GM12875 (cell line): ENCODE measurements at regions not wholly inside any gene's neighbourhood (a gene's known extent, or its start where the extent isn't known, plus 50 kb on each side); places are given as distances from the start of the nearest gene placed in this dataset.

Experiments used
- H3K4me3 ChIP-seq: one replicate; pipeline ENCODE4 v1.5.1; 2011; ENCODE audit warnings: low read depth, low read length, control low read depth
- TF ChIP-seq, protein P1 (sequence below): IDR thresholded peaks from 2 replicates; pipeline ENCODE4 v1.5.1; 2011; ENCODE audit warnings: low read depth, mild to moderate bottlenecking, control low read depth, inconsistent platforms, low read length, moderate library complexity, borderline replicate concordance; ENCODE audit not compliant: insufficient read depth

GRCh38 chr6:141251286-141251685, 881.4 kb upstream of the GJE1 start:
- TF ChIP-seq, protein P1, sequence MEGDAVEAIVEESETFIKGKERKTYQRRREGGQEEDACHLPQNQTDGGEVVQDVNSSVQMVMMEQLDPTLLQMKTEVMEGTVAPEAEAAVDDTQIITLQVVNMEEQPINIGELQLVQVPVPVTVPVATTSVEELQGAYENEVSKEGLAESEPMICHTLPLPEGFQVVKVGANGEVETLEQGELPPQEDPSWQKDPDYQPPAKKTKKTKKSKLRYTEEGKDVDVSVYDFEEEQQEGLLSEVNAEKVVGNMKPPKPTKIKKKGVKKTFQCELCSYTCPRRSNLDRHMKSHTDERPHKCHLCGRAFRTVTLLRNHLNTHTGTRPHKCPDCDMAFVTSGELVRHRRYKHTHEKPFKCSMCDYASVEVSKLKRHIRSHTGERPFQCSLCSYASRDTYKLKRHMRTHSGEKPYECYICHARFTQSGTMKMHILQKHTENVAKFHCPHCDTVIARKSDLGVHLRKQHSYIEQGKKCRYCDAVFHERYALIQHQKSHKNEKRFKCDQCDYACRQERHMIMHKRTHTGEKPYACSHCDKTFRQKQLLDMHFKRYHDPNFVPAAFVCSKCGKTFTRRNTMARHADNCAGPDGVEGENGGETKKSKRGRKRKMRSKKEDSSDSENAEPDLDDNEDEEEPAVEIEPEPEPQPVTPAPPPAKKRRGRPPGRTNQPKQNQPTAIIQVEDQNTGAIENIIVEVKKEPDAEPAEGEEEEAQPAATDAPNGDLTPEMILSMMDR: no peak
- no peak overlapping the region for H3K4me3 ChIP-seq

- no peak overlapping the region for H3K4me3 ChIP-seq
- TF ChIP-seq, protein P1: no peak
These were observed 884.5 kb upstream of the GJE1 start for GRCh38 chr6:141248021-141248799.

GRCh38 chr6:141244366-141244765, 888.4 kb upstream of the GJE1 start:
- no peak overlapping the region for H3K4me3 ChIP-seq
- TF ChIP-seq, protein P1: no peak

DNA sequence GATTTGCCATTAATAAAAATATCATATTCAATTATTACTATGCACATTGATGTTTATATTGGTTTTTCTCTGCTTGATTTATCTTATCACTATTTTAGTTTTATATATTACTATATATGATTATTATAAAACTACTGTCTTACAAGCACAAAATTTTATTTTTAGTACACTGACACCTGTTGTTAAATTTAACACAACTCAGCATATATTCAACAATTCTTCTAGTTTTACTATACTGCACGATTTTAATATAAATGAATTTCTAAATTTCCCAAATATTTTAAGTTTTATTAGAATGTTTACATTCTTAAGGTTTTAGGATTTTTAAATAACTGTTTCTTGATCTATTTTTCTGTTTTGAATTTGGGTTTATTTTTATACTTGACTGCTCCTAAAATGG, 889.8 kb upstream of the GJE1 start:
- no peak overlapping the region for H3K4me3 ChIP-seq
- TF ChIP-seq, protein P1: no peak

DNA sequence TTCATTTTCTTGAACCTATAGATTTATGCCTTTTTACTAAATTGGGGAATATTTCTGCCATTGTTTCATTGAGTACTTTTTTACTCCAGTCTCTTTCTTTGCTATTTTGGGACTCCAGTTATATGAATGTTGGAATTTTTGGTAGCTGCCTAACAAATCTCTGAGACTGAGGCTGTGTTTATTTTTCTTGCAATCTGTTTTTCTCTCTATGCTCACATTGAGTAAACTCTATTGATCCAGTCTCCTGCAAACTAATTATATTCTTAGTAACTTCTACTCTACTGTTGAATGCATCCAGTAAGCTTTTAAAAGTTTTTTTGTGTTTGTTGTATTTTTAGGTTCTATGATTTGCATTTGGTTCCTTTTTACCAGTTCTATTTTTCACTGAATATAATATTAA, 903.4 kb upstream of the GJE1 start:
- TF ChIP-seq, protein P1: no peak
- no peak overlapping the region for H3K4me3 ChIP-seq

GRCh38 chr6:141218583-141218982, 914.1 kb upstream of the GJE1 start:
- TF ChIP-seq, protein P1: no peak

DNA sequence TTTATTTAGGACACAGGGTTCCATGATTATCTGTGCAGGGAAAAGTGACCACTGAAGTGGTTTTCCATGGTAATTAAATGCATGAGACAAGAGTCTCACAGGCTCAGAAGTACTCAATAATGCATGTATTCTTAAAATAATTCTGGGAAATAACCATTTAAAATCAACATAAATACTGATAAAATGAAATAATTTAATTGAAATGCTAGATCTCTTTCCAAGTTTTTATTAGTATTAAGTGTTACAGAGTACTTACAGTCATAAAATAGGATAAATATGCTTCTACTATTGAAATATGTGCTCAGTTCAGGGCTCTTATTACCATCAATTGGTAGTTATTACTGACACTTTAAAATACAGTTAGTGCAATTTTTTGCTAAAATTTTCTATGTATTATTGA, 916.0 kb upstream of the GJE1 start:
- TF ChIP-seq, protein P1: no peak
- H3K4me3 ChIP-seq: no peak overlapping the region

More at GRCh38 chr6:141218583-141218982, 914.1 kb upstream of the GJE1 start:
- no peak overlapping the region for H3K4me3 ChIP-seq
